NB4 (cell line): ENCODE measurements at regions not wholly inside any gene's neighbourhood (a gene's known extent, or its start where the extent isn't known, plus 50 kb on each side); places are given as distances from the start of the nearest gene placed in this dataset.

ENCODE experiments used
- MYC ChIP-seq: IDR thresholded peaks from 2 replicates; pipeline ENCODE4 v1.6.1; 2011; ENCODE audit warnings: low read depth, low read length
- POLR2A ChIP-seq: IDR thresholded peaks from 2 replicates; pipeline ENCODE4 v1.6.1; 2011; ENCODE audit warnings: mild to moderate bottlenecking; ENCODE audit not compliant: insufficient read length; ENCODE audit errors: extremely low read depth
- TF ChIP-seq, protein P1 (sequence below): IDR thresholded peaks from one replicate; pipeline ENCODE4 v1.5.1; 2012; ENCODE audit warnings: low read depth, low read length
- TF ChIP-seq, protein P2 (sequence below): IDR thresholded peaks from 2 replicates; pipeline ENCODE4 v1.6.1; 2011; ENCODE audit warnings: low read depth, low read length

DNA sequence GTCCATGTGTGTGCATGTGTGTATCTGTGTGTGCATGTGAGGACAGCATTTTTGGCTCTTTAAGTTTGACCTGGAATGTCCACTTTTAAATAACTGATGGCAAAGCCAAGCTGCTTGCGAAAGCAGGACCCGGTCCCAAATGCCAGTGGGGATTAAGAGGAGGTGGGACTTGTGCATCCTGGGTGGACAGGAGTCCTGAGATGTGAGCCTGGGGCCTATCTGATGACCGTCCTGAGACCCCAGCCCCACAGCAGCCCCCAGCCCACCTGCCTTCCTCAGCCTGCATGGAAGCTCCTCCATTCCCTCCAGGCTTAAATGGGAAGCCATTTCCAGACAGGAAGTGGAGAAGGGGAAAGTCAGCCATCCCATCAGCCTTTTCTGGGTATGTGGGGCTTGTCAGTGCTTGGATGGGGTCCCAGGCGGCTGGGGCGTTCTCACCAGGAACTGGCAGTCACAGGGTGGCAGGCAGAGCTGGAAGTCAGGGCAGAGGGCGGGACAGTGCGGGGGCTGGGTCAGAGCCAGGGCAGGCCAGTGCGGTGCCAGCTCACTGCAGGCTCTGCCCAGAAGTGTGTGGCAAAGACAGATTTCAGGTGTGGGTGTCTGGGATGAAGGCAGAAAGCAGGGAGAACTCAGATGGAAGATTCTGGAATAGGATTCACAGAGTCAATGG, 117.8 kb downstream of the ACKR3 start:
- TF ChIP-seq, protein P1, sequence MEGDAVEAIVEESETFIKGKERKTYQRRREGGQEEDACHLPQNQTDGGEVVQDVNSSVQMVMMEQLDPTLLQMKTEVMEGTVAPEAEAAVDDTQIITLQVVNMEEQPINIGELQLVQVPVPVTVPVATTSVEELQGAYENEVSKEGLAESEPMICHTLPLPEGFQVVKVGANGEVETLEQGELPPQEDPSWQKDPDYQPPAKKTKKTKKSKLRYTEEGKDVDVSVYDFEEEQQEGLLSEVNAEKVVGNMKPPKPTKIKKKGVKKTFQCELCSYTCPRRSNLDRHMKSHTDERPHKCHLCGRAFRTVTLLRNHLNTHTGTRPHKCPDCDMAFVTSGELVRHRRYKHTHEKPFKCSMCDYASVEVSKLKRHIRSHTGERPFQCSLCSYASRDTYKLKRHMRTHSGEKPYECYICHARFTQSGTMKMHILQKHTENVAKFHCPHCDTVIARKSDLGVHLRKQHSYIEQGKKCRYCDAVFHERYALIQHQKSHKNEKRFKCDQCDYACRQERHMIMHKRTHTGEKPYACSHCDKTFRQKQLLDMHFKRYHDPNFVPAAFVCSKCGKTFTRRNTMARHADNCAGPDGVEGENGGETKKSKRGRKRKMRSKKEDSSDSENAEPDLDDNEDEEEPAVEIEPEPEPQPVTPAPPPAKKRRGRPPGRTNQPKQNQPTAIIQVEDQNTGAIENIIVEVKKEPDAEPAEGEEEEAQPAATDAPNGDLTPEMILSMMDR = no peak
- TF ChIP-seq POLR2A = no peak
- TF ChIP-seq, protein P2, sequence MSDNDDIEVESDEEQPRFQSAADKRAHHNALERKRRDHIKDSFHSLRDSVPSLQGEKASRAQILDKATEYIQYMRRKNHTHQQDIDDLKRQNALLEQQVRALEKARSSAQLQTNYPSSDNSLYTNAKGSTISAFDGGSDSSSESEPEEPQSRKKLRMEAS = no peak
- no peak for TF ChIP-seq MYC
